ENCODE measurements at regions not wholly inside any gene's neighbourhood (a gene's known extent, or its start where the extent isn't known, plus 50 kb on each side); places are given as distances from the start of the nearest gene placed in this dataset.

DNA sequence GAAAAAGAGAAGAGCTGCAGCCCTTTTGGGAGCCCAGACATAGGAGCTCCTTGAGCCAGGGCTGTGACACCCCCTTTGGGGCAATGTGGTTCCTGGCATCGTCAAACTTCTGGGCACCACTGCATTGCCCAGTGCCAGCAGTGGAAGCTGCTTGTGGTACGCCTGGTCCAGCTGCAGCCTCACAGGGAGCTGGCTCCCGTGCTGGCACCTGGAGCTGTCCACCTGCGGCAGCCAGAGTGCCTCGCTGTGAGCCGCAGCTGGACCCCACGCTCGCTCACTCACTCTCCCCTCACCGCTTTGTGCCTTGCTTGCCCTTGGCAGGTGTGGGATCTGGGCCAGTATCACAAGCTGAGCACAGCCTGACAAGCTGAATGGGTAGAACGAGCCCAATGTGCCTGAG, 1150.8 kb upstream of the CDH6 start:
- TF ChIP-seq, protein P1, sequence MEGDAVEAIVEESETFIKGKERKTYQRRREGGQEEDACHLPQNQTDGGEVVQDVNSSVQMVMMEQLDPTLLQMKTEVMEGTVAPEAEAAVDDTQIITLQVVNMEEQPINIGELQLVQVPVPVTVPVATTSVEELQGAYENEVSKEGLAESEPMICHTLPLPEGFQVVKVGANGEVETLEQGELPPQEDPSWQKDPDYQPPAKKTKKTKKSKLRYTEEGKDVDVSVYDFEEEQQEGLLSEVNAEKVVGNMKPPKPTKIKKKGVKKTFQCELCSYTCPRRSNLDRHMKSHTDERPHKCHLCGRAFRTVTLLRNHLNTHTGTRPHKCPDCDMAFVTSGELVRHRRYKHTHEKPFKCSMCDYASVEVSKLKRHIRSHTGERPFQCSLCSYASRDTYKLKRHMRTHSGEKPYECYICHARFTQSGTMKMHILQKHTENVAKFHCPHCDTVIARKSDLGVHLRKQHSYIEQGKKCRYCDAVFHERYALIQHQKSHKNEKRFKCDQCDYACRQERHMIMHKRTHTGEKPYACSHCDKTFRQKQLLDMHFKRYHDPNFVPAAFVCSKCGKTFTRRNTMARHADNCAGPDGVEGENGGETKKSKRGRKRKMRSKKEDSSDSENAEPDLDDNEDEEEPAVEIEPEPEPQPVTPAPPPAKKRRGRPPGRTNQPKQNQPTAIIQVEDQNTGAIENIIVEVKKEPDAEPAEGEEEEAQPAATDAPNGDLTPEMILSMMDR (IDR thresholded peaks at IDR 0.05; ENCODE audit: borderline replicate concordance, extremely low read depth, low read length, poor library complexity, severe bottlenecking), result no peak
- TF ChIP-seq EZH2 (IDR thresholded peaks at IDR 0.05; ENCODE audit: borderline replicate concordance, low read depth, low read length, severe bottlenecking), result no peak

Data from DND-41 (cell line).